Ishikawa (cell line): ENCODE measurements at regions not wholly inside any gene's neighbourhood (a gene's known extent, or its start where the extent isn't known, plus 50 kb on each side); places are given as distances from the start of the nearest gene placed in this dataset.

ENCODE experiments used
- CEBPB ChIP-seq: IDR thresholded peaks from 2 replicates; pipeline ENCODE4 v1.6.1; 2012
- CREB1 ChIP-seq: IDR thresholded peaks from 2 replicates; pipeline ENCODE4 v1.6.1; 2012; ENCODE audit warnings: low read depth
- EGR1 ChIP-seq: IDR thresholded peaks from 2 replicates; pipeline ENCODE4 v1.6.1; 2012
- EP300 ChIP-seq: IDR thresholded peaks from 2 replicates; pipeline ENCODE4 v1.6.1; 2012; ENCODE audit warnings: borderline replicate concordance
- FOXM1 ChIP-seq: IDR thresholded peaks from 2 replicates; pipeline ENCODE4 v1.6.1; 2012; ENCODE audit warnings: low read depth, borderline replicate concordance
- NFIC ChIP-seq: IDR thresholded peaks from 2 replicates; pipeline ENCODE4 v1.6.1; 2012
- RAD21 ChIP-seq: IDR thresholded peaks from 2 replicates; pipeline ENCODE4 v1.6.1; 2012; ENCODE audit warnings: low read depth
- TAF1 ChIP-seq: IDR thresholded peaks from 2 replicates; pipeline ENCODE4 v1.6.1; 2012; ENCODE audit warnings: low read depth, mild to moderate bottlenecking
- TCF12 ChIP-seq: IDR thresholded peaks from 2 replicates; pipeline ENCODE4 v1.6.1; 2012; ENCODE audit warnings: low read depth
- TEAD4 ChIP-seq: IDR thresholded peaks from 2 replicates; pipeline ENCODE4 v1.6.1; 2012
- YY1 ChIP-seq: IDR thresholded peaks from 2 replicates; pipeline ENCODE4 v1.6.1; 2012; ENCODE audit warnings: low read depth
- ZBTB7A ChIP-seq: IDR thresholded peaks from 2 replicates; pipeline ENCODE4 v1.6.1; 2012; ENCODE audit warnings: low read depth
- TF ChIP-seq, protein P1 (sequence below): IDR thresholded peaks from 2 replicates; pipeline ENCODE4 v1.6.1; 2012
- TF ChIP-seq, protein P2 (sequence below): IDR thresholded peaks from 2 replicates; pipeline ENCODE4 v1.6.1; 2012
- TF ChIP-seq, protein P3 (sequence below): IDR thresholded peaks from 2 replicates; pipeline ENCODE4 v1.6.1; 2012; ENCODE audit warnings: low read depth, mild to moderate bottlenecking

DNA sequence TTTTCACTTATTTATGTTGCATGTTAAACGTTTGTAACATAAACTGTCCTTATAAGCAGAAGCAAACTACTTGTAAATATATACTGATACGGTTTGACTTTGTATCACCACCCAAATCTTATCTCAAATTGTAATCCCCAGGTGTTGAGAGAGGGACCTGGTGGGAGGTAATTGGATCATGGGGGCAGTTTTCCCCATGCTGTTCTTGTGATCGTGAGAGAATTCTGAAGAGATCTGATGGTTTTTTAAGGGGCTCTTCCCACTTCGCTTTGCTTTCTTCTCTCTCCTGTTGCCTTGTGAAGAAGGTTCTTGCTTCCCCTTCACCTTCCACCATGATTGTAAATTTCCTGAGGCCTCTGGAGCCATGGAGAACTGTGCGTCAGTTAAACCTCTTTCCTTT, 87.1 kb upstream of the MAPK10 start:
- TF ChIP-seq, protein P1, sequence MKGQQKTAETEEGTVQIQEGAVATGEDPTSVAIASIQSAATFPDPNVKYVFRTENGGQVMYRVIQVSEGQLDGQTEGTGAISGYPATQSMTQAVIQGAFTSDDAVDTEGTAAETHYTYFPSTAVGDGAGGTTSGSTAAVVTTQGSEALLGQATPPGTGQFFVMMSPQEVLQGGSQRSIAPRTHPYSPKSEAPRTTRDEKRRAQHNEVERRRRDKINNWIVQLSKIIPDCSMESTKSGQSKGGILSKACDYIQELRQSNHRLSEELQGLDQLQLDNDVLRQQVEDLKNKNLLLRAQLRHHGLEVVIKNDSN, result no peak
- no peak for TF ChIP-seq EP300
- TF ChIP-seq TEAD4, result no peak
- TF ChIP-seq FOXM1, result no peak
- no peak for TF ChIP-seq CEBPB
- no peak for TF ChIP-seq YY1
- TF ChIP-seq, protein P2, sequence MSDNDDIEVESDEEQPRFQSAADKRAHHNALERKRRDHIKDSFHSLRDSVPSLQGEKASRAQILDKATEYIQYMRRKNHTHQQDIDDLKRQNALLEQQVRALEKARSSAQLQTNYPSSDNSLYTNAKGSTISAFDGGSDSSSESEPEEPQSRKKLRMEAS, result no peak
- TF ChIP-seq ZBTB7A, result no peak
- TF ChIP-seq NFIC, result no peak

DNA sequence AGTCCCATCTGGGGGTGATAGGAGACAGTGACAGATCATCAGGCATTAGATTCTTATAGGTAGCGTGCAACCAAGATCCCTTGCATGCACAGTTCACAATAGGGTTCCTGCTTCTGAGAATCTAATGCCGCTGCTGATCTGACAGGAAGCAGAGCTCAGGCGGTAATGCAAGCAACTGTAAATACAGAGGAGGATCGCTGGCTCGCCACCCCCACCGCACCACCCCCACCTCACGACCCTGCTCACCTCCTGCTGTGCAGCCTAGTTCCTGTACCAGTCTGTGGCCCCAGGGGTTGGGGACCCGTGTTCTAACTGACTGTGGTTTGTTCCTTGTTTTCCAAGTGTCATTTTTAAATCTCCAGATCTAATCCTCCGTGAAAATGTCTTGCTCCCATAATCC, 89.0 kb upstream of the MAPK10 start:
- TF ChIP-seq TEAD4 (no peak), CEBPB (no peak)
- TF ChIP-seq, protein P1, result no peak

DNA sequence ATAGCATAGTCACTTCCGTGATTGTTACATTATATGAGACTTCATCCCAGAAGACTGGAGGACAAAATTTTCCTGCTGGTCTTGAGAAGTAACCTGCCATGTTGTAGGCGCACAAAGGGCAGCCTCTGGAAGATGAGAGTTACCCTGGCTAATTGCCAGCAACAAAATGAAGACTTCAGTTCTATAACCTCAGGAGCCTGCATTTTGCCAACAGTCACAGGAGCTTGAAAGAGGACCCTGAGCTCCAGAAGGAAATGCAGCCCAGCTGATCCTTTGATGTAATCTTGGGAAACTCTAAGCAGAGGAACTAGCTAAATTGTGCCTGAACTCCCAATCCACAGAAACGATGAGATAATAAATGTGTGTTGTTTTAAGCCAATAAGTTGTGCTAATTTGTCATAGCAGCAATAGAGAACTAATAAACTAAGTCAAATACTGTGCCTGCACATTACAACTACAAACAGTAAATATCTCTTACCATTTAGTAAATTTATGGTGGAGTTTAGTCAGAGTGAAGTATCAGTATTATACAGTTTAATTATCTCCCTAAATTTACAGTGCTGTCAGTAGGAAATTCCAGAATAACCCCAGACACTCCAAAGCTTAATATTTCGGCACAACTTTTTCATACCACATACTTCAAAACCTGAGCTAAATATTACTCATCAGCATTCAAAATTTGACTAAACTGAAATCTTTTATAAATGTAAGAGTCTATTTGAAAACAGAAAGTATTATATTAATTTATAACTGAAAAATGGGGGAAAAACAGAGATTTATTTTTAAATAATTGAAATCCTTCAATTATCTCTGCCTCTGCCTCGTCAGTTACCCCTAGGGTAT, 90.1 kb upstream of the MAPK10 start:
- TF ChIP-seq TCF12, result no peak
- TF ChIP-seq, protein P1, result no peak
- TF ChIP-seq TAF1, result no peak
- no peak for TF ChIP-seq NFIC
- no peak for TF ChIP-seq CREB1
- TF ChIP-seq CEBPB, result no peak
- no peak for TF ChIP-seq TEAD4
- TF ChIP-seq, protein P3, sequence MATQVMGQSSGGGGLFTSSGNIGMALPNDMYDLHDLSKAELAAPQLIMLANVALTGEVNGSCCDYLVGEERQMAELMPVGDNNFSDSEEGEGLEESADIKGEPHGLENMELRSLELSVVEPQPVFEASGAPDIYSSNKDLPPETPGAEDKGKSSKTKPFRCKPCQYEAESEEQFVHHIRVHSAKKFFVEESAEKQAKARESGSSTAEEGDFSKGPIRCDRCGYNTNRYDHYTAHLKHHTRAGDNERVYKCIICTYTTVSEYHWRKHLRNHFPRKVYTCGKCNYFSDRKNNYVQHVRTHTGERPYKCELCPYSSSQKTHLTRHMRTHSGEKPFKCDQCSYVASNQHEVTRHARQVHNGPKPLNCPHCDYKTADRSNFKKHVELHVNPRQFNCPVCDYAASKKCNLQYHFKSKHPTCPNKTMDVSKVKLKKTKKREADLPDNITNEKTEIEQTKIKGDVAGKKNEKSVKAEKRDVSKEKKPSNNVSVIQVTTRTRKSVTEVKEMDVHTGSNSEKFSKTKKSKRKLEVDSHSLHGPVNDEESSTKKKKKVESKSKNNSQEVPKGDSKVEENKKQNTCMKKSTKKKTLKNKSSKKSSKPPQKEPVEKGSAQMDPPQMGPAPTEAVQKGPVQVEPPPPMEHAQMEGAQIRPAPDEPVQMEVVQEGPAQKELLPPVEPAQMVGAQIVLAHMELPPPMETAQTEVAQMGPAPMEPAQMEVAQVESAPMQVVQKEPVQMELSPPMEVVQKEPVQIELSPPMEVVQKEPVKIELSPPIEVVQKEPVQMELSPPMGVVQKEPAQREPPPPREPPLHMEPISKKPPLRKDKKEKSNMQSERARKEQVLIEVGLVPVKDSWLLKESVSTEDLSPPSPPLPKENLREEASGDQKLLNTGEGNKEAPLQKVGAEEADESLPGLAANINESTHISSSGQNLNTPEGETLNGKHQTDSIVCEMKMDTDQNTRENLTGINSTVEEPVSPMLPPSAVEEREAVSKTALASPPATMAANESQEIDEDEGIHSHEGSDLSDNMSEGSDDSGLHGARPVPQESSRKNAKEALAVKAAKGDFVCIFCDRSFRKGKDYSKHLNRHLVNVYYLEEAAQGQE, result no peak
- TF ChIP-seq EP300, result no peak
- TF ChIP-seq YY1, result no peak
- no peak for TF ChIP-seq FOXM1

DNA sequence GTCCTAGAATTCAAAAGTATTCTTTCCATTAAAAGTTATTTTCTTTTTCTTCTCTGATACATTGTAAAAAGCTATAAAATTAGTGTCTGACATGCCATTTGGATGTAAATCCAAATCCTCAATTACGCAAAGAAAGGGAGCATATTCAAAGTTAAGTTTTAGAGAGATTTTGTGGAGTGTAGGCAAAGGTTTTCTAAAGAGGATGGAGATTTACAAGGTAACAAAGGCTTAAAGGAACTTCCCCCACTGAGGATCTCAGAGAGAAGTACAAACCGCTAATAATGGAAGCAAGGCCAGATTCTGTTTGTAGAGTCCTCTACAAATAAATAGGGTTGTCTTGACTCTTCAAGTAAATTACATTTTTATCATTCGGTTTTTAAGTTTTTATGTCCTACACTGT, 91.0 kb upstream of the MAPK10 start:
- TF ChIP-seq CREB1, result no peak
- TF ChIP-seq, protein P3, result no peak
- no peak for TF ChIP-seq FOXM1
- no peak for TF ChIP-seq TEAD4
- TF ChIP-seq TCF12, result no peak
- no peak for TF ChIP-seq EGR1
- TF ChIP-seq, protein P2, result no peak
- no peak for TF ChIP-seq ZBTB7A

DNA sequence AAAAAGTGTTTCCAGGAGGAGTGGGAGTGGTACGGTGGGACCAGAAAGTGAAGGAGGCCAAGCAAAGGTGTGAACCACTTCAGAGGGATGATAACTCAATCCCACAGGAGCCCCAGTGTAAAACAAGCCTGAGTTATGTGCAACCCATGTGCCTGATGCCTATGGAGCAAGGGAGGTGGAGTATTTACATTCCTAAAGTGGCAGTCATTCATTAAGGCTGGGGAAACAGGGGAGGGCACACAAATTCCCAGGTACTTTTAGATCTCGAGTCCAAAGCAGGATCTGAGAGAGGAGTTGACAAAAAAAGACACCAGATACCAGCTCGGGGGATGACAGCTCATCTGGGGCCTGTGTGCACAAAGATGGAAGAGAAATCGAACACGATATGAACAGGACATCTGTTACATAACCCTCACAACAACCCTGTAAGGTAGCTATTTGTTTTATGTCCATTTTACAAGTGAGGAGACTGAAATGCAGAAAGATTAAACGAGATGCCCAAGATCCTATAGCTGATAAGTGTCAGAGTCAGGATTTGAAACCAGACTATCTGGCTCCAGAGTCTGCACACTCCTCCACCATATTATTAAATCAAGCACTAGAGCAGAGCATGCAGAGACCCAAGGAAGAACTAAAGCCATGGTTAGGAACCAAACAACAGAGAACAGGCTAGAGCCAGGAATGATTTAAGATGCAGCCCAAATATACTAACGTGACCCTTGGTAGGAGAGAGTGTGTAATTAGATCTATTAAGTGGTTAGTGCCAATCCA, 91.9 kb upstream of the MAPK10 start:
- TF ChIP-seq NFIC, result no peak
- TF ChIP-seq TAF1, result no peak
- TF ChIP-seq, protein P1, result no peak
- no peak for TF ChIP-seq TEAD4
- TF ChIP-seq EP300, result no peak
- no peak for TF ChIP-seq CREB1
- no peak for TF ChIP-seq CEBPB
- TF ChIP-seq YY1, result no peak
- TF ChIP-seq TCF12, result no peak
- TF ChIP-seq, protein P2, result no peak
- TF ChIP-seq FOXM1, result no peak
- TF ChIP-seq ZBTB7A, result no peak
- TF ChIP-seq EGR1, result no peak
- no peak for TF ChIP-seq RAD21
- TF ChIP-seq, protein P3, result no peak
